Mesendoderm (in vitro differentiated cells): ENCODE measurements at regions not wholly inside any gene's neighbourhood (a gene's known extent, or its start where the extent isn't known, plus 50 kb on each side); places are given as distances from the start of the nearest gene placed in this dataset.

Experiments
- DNase-seq: peaks from one replicate; pipeline ENCODE4 v3.0.0; 2013
- H2AK5ac ChIP-seq: 2 replicates; pipeline ENCODE4 v1.6.1; 2013; ENCODE audit warnings: low read length, inconsistent platforms
- H2BK120ac ChIP-seq: 2 replicates; pipeline ENCODE4 v1.6.1; 2013; ENCODE audit warnings: low read depth, mild to moderate bottlenecking, low read length, moderate library complexity, mixed read lengths
- H2BK15ac ChIP-seq: replicated peaks from 2 replicates; pipeline ENCODE4 v1.6.1; 2013; ENCODE audit warnings: low read depth, mild to moderate bottlenecking, moderate library complexity
- H2BK5ac ChIP-seq: 2 replicates; pipeline ENCODE4 v1.6.1; 2013; ENCODE audit warnings: low read length, inconsistent platforms
- H3K18ac ChIP-seq: 2 replicates; pipeline ENCODE4 v1.6.1; 2013; ENCODE audit warnings: mild to moderate bottlenecking, low read length, mixed read lengths
- H3K23ac ChIP-seq: one replicate; pipeline ENCODE4 v1.6.1; 2013; ENCODE audit warnings: low read length
- H3K27ac ChIP-seq: 2 replicates; pipeline ENCODE4 v1.5.1; 2013; ENCODE audit warnings: low read depth, mild to moderate bottlenecking, inconsistent platforms, low read length, moderate library complexity
- H3K27me3 ChIP-seq: 2 replicates; pipeline ENCODE4 v1.6.1; 2013; ENCODE audit warnings: low read length, control low read depth, mild to moderate bottlenecking, inconsistent platforms; ENCODE audit not compliant: insufficient read depth, poor library complexity
- H3K36me3 ChIP-seq: 2 replicates; pipeline ENCODE4 v1.6.1; 2013; ENCODE audit warnings: low read length, inconsistent platforms; ENCODE audit not compliant: control insufficient read depth, insufficient read depth
- H3K4ac ChIP-seq: one replicate; pipeline ENCODE4 v1.6.1; 2013; ENCODE audit warnings: low read depth, mild to moderate bottlenecking, low read length, moderate library complexity
- H3K4me1 ChIP-seq: 2 replicates; pipeline ENCODE4 v1.6.1; 2013; ENCODE audit warnings: low read depth, low read length, inconsistent platforms; ENCODE audit not compliant: control insufficient read depth
- H3K4me2 ChIP-seq: 2 replicates; pipeline ENCODE4 v1.6.1; 2013; ENCODE audit warnings: low read length
- H3K4me3 ChIP-seq: 2 replicates; pipeline ENCODE4 v1.5.1; 2013; ENCODE audit warnings: mild to moderate bottlenecking, low read length
- H3K56ac ChIP-seq: one replicate; pipeline ENCODE4 v1.6.1; 2013; ENCODE audit warnings: low read length
- H3K79me1 ChIP-seq: 2 replicates; pipeline ENCODE4 v1.6.1; 2013; ENCODE audit warnings: low read length, inconsistent platforms
- H3K79me2 ChIP-seq: 2 replicates; pipeline ENCODE4 v1.6.1; 2013; ENCODE audit warnings: mild to moderate bottlenecking, low read length; ENCODE audit not compliant: control insufficient read depth, insufficient read depth
- H3K9ac ChIP-seq: 2 replicates; pipeline ENCODE4 v1.6.1; 2013; ENCODE audit warnings: low read length, inconsistent platforms
- H4K5ac ChIP-seq: one replicate; pipeline ENCODE4 v1.6.1; 2013; ENCODE audit warnings: low read length
- H4K8ac ChIP-seq: one replicate; pipeline ENCODE4 v1.6.1; 2013; ENCODE audit warnings: low read depth, mild to moderate bottlenecking, control low read depth, low read length, moderate library complexity
- WGBS: extraction: QIAGEN DNeasy Blood & Tissue Kit; methylation state at CpG from one replicate; pipeline ENCODE4 v1.1.7; 2013; ENCODE audit warnings: low lambda C conversion rate, missing lambda C conversion rate; ENCODE audit not compliant: insufficient coverage; ENCODE audit errors: extremely low coverage; 5-methylcytosine and 5-hydroxymethylcytosine counted together

DNA sequence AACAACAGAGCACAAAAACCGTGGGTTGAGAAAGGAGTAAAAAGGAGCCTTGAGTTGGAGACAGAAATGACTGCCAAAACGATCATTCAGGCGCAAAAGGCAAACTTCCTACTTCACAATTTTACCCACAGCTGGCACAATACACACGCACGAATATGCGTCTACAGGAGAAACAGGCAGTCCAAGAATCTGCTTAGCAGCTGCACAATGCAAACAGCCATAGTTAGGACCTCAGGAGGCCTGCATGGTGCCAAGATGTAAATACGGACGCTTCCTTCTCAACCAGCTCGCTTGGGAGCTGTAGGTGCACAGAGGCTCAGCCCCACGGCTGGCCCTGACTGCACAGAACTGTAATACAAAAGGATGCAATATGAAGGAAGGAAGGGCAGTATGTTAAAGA is 250.1 kb upstream of the CAND1 start:
- no peak overlapping the region for H3K18ac ChIP-seq
- no peak overlapping the region for H2BK15ac ChIP-seq
- H3K27ac ChIP-seq: no peak overlapping the region
- H4K8ac ChIP-seq: no peak overlapping the region
- no peak overlapping the region for H3K4me2 ChIP-seq
- H3K9ac ChIP-seq: no peak overlapping the region
- DNase-seq: no peak
- no peaks in the 10 kb centered on the region for H3K79me1 ChIP-seq
- no peaks in the 10 kb centered on the region for H3K27me3 ChIP-seq
- H3K4me3 ChIP-seq: no peak overlapping the region
- no peak overlapping the region for H4K5ac ChIP-seq
- H3K79me2 ChIP-seq: no peaks in the 10 kb centered on the region
- H3K4me1 ChIP-seq: peaks cover 6% of the 10 kb centered on the region
- no peak overlapping the region for H2BK120ac ChIP-seq
- WGBS: no CpG with 5 or more reads among the region's 10 CpGs
- H3K36me3 ChIP-seq: no peaks in the 10 kb centered on the region
- H3K56ac ChIP-seq: no peak overlapping the region
- H2AK5ac ChIP-seq: no peak overlapping the region
- peak overlapping the region; percentile 6 for H2BK5ac ChIP-seq
- H3K23ac ChIP-seq: no peak overlapping the region
- H3K4ac ChIP-seq: no peak overlapping the region

DNA sequence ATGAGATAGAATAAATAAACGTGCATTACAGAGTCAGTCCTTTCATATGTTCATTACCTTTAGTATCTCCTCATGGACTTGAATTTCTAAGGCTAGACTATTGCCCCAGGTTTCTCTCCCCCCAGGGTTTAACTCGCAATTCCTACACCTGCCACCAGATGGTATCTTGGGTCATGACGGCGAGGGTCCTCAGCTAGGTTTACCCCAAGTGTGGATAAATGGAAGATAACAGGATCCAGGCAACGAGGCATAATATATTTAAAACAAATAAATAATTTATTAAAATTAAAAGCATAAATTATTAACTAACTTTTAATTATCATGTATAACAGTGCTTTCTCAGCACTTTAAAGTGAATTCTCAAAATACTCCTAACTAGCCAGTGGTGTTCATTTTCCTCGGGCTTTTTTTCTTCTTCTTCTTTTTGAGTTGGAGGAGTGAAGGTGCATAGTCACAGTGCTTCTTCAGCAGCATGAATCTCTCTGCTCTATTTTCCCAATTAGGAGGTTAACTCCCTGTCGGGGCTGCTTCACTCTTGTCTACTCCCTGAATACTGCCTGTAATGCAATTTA is 243.5 kb upstream of the CAND1 start:
- no peak overlapping the region for H2AK5ac ChIP-seq
- H4K5ac ChIP-seq: no peak overlapping the region
- no peaks in the 10 kb centered on the region for H3K4me1 ChIP-seq
- no peak overlapping the region for H3K4me2 ChIP-seq
- H4K8ac ChIP-seq: no peak overlapping the region
- H3K27ac ChIP-seq: no peak overlapping the region
- H3K79me1 ChIP-seq: no peaks in the 10 kb centered on the region
- no peaks in the 10 kb centered on the region for H3K79me2 ChIP-seq
- no peak overlapping the region for H3K4ac ChIP-seq
- no peak overlapping the region for H2BK5ac ChIP-seq
- no peak overlapping the region for H3K18ac ChIP-seq
- H3K23ac ChIP-seq: no peak overlapping the region
- whole genome bisulfite sequencing: no CpG with 5 or more reads among the region's 7 CpGs
- H3K4me3 ChIP-seq: no peak overlapping the region
- no peak overlapping the region for H2BK120ac ChIP-seq
- DNase-seq: peak; percentile 76
- H2BK15ac ChIP-seq: no peak overlapping the region
- H3K27me3 ChIP-seq: no peaks in the 10 kb centered on the region
- H3K36me3 ChIP-seq: no peaks in the 10 kb centered on the region
- no peak overlapping the region for H3K9ac ChIP-seq
- H3K56ac ChIP-seq: no peak overlapping the region

DNA sequence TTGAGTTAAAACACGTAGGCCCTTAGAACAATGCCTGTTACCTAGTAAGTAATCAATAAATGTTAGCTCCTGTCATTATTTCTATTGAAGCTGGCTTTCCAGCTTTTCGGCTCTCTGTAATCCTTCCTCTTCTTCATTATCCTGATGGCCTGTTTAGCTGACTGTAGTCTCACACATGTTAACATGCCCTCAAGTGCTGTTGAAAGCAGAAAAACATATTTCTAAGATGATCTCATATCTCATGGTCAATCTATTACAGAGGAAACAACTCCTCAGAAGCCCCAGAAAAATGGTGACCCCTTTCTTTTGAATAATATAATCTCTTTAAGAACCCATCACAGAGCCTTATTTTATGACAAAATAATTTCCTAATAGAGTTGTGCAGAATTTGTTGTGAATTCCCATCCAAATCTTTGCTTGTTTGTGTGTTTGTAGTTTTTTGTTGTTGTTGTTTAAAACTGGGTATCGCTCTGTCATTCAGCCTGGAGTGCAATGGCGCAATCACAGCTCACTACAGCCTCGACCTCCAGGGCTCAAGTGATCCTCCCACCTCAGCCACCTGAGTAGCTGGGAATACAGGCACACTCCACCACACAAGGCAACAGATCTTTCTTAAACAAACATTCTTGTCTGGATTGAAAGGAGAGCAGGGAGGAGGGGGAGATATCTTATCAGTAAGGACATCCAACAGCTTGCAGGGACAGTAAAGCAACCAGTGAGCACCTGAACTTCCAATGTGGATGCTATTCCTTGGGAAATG is 242.5 kb upstream of the CAND1 start:
- no peak overlapping the region for H3K56ac ChIP-seq
- no peak overlapping the region for H3K9ac ChIP-seq
- no peaks in the 10 kb centered on the region for H3K79me2 ChIP-seq
- no peak overlapping the region for H2AK5ac ChIP-seq
- H2BK120ac ChIP-seq: no peak overlapping the region
- peak; percentile 77 for DNase-seq
- H3K4me1 ChIP-seq: no peaks in the 10 kb centered on the region
- H3K4ac ChIP-seq: no peak overlapping the region
- H3K36me3 ChIP-seq: no peaks in the 10 kb centered on the region
- no peaks in the 10 kb centered on the region for H3K79me1 ChIP-seq
- no peak overlapping the region for H2BK15ac ChIP-seq
- no peak overlapping the region for H2BK5ac ChIP-seq
- no peak overlapping the region for H3K4me3 ChIP-seq
- no peak overlapping the region for H4K8ac ChIP-seq
- no peak overlapping the region for H3K18ac ChIP-seq
- H4K5ac ChIP-seq: no peak overlapping the region
- WGBS: no CpG with 5 or more reads among the region's 5 CpGs
- H3K27ac ChIP-seq: no peak overlapping the region
- no peak overlapping the region for H3K4me2 ChIP-seq
- no peaks in the 10 kb centered on the region for H3K27me3 ChIP-seq
- H3K23ac ChIP-seq: no peak overlapping the region

DNA sequence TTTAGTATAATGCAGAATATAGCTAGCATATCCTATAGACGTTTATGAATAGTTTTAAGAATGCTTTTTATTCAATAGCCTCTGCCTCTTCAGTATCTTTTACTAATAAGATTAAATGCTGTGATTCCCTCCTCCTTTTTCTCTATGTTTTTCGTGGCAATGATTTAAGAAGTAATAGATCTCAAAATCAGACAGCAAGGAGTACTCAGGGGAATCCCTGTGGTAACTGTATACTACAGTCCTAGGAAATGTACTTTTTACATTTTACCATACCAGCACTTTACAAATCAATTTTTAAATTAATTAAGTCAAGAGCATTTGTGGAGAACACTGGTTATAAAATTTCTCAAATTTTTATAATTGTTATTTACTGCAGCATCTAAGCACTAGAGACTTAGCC is 240.6 kb upstream of the CAND1 start:
- Histone ChIP-seq H4K8ac (no peak overlapping the region), H3K4me3 (no peak overlapping the region), H2AK5ac (no peak overlapping the region), H3K79me2 (no peaks in the 10 kb centered on the region), H3K18ac (no peak overlapping the region), H3K23ac (no peak overlapping the region), H3K4me1 (no peaks in the 10 kb centered on the region), H3K4ac (no peak overlapping the region), H2BK5ac (no peak overlapping the region), H3K9ac (no peak overlapping the region), H2BK120ac (no peak overlapping the region), H3K4me2 (no peak overlapping the region), H3K27ac (no peak overlapping the region), H3K27me3 (no peaks in the 10 kb centered on the region), H3K56ac (no peak overlapping the region), H3K36me3 (no peaks in the 10 kb centered on the region), H4K5ac (no peak overlapping the region), H3K79me1 (no peaks in the 10 kb centered on the region), H2BK15ac (no peak overlapping the region)
- WGBS: no CpG with 5 or more reads among the region's 2 CpGs
- DNase-seq: no peak

DNA sequence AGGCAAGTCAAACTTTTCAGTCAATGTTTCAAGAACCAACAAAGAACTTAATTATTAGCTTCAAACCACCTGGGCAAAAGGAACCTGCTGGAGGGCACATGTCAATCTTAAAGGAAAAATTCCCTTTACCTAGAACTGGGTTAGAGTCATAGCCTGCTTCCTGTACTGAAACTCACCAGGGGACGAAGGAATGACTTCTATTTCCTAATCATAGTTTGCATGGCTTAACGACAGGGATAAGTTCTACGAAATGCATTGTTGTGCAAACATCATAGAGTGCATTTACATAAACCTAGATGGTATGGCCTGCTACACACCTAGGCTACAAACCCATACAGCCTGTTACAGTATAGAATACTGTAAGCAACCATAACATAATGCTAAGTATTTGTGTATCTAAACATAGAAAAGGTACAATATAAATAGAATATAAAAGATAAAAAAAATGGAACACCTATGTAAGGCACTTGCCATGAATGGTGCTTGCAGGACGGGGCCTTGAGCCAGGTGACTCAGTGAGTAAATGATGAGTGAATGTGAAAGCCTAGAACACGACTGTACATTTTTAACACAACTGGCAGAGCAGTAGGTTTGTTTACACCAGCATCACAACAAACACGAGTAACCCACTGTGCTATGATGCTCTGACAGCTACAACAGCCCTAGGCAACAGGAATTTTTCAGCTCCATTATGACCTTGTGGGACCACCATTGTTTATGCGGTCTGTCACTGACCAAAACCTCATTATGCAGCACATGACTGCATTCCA is 234.9 kb upstream of the CAND1 start:
- WGBS: no CpG with 5 or more reads among the region's 7 CpGs
- Histone ChIP-seq H3K4me3 (no peak overlapping the region), H2BK120ac (no peak overlapping the region), H4K5ac (no peak overlapping the region), H3K4me2 (no peak overlapping the region), H3K23ac (no peak overlapping the region), H3K4ac (no peak overlapping the region), H3K27me3 (no peaks in the 10 kb centered on the region), H2BK15ac (no peak overlapping the region), H3K56ac (no peak overlapping the region), H2AK5ac (no peak overlapping the region), H3K79me1 (no peaks in the 10 kb centered on the region), H4K8ac (no peak overlapping the region), H3K9ac (no peak overlapping the region), H3K18ac (no peak overlapping the region), H3K36me3 (no peaks in the 10 kb centered on the region), H3K4me1 (peaks cover 3% of the 10 kb centered on the region), H3K79me2 (no peaks in the 10 kb centered on the region), H2BK5ac (no peak overlapping the region), H3K27ac (no peak overlapping the region)
- peak; percentile 39 for DNase-seq
